SU-DHL-6 (cell line): ENCODE measurements at regions not wholly inside any gene's neighbourhood (a gene's known extent, or its start where the extent isn't known, plus 50 kb on each side); places are given as distances from the start of the nearest gene placed in this dataset.

Experiments
- CTCF ChIP-seq: fragments of 200-600 bp; sonication (generic); IDR thresholded peaks from one replicate; pipeline ENCODE4 v1.5.1; 2017; ENCODE audit warnings: antibody characterized with exemption, mild to moderate bottlenecking, low read length, moderate library complexity; ENCODE audit not compliant: insufficient read depth, poor library complexity, severe bottlenecking
- EZH2phosphoT487 ChIP-seq: fragments of 200-600 bp; sonication (generic), shearing (Covaris generic); conservative IDR thresholded peaks from 2 replicates; pipeline ENCODE4 v1.6.1; 2018; ENCODE audit warnings: mild to moderate bottlenecking, antibody characterized with exemption, low read length, moderate library complexity, mixed read lengths

GRCh38 chr16:86664522-86665318 is 86.4 kb downstream of the FOXL1 start:
- TF ChIP-seq CTCF: no peak
- no peak for TF ChIP-seq EZH2phosphoT487
